H1 (cell line): ENCODE measurements at regions not wholly inside any gene's neighbourhood (a gene's known extent, or its start where the extent isn't known, plus 50 kb on each side); places are given as distances from the start of the nearest gene placed in this dataset.

ENCODE experiments used
- CHD7 ChIP-seq: fragments of 300-600 bp; sonication (generic); IDR thresholded peaks from 2 replicates; pipeline ENCODE4 v1.7.1; 2012; ENCODE audit warnings: low read length, moderate library complexity, mild to moderate bottlenecking, inconsistent platforms; ENCODE audit not compliant: insufficient replicate concordance
- TCF12 ChIP-seq: IDR thresholded peaks from 2 replicates; pipeline ENCODE4 v1.6.1; 2011; ENCODE audit warnings: low read depth, mild to moderate bottlenecking, low read length

GRCh38 chr16:29231244-29231643 is 175.3 kb downstream of the NPIPB11 start (continued):
- no peak for TF ChIP-seq CHD7
- TF ChIP-seq TCF12 = no peak
